Skeletal muscle cell (primary cell): ENCODE measurements at regions not wholly inside any gene's neighbourhood (a gene's known extent, or its start where the extent isn't known, plus 50 kb on each side); places are given as distances from the start of the nearest gene placed in this dataset.

ENCODE experiments used
- DNase-seq: peaks from one replicate; pipeline ENCODE4 v3.0.0-alpha.2; 2010; ENCODE audit warnings: low read depth
- H3K4me3 ChIP-seq: 2 replicates; pipeline ENCODE4 v1.5.1; 2011; ENCODE audit warnings: low read depth, mild to moderate bottlenecking, control low read depth, low read length, moderate library complexity

DNA sequence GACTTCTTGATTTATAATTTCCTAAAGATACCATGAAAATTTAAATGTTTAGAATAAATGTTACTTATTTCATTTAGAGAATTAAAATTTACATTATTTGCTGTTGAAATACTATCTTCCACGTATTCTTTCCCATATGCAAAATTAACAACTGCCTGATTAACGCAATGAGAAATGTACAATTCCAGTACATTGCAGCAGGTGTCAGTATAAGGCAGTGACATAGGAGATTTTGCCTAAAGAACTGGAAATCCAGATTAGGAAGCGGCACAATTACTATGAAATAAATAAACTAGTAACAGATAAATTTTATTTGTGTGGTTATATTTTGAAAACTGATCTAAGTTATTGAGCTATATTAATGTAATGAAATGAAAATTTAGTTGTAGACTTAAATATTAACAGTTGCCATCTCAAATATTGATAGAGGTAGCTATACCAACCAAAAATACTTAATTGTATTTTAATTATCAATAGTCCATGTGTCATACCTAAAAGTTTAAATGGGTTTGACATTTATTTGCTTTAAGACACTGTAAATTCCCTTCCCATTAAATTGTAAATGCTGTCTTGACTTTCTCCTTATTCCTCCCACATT lies 300.2 kb downstream of the UTRN start:
- no peak overlapping the region for H3K4me3 ChIP-seq
- no peak for DNase-seq

DNA sequence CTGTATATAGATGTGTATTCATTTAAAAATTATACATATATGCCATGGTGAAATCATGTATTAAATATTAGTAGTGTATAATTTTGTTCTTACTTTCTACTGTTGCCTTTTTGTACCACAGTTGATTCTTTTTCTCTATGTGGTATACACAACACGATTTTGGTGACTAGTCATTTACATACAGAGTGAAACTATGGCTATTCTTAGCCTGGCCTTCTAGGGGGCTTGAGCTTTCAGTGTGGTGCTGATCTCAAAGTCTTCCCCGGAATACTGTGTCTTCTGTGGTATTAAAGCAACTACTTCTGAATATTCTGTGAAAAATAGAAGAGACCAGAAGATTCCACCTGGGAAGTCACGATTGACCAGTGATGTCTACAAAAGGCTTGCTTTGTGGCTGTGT lies 301.9 kb downstream of the UTRN start:
- no peak for DNase-seq
- no peak overlapping the region for H3K4me3 ChIP-seq

DNA sequence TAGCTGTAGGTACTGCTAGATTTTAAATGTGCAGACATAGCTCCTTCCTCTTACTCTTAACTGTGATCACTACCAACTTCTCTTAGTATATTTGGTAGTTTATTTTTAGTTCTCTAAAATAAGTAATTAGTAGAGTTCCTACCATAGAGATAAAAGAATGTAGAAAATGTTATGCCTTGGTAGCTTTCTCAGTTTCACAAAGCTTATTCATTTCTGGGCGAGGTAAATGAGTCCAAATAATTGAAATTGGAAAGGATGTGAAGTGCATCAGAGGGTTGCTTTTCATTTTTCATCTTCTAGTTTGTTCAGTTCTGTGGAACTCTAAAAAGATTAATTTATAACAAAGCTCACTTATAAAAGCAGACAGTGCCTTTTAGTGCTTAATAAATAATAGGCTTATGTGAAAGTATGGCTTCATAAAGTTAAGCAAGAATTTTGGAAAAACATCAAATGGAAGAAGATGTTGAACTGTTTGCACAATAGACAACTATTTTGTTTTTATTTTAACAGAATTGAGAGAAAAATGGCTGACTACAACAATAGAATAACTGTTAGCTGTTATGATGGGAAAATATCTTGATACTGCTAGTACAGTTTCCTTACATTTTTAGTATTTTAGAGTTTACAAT lies 303.7 kb downstream of the UTRN start:
- H3K4me3 ChIP-seq = no peak overlapping the region
- no peak for DNase-seq

DNA sequence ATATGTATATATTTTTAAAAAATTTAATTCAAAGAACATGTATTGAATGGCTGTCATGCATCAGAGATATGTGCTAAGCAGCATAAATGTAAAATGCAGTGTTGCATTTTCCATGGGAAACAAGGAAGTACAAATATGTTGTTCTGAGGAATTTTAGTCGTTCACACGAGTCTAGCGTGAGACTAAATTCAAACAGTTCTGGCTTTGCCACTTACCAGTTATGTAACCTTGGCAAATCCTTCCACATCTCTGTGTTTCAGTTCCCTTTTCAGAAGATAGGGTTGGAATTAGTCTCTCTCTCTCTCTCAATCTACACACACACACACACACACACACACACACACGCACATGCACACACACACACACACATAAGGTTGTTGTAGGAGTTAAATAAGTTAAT lies 305.4 kb downstream of the UTRN start:
- no peak for DNase-seq
- H3K4me3 ChIP-seq = no peak overlapping the region

DNA sequence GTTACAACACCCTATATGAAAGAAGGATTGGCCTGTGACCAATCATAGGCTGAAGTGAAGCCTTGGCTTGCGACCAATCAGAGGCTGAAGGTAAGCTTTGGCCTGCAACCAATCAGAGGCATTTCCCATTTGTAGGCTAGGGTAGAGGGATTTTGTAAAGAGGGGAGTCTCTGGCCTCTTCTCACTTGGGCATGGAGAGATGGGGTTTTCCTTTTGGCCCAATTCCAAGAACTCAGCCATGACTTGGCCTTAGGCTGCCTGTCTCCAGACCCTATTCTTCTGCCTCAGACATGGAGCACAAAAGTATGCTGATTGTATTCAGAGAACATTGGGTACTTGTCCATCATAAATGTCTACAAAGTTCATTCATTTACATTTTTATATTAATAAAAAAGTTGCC lies 308.3 kb downstream of the UTRN start:
- DNase-seq = no peak
- no peak overlapping the region for H3K4me3 ChIP-seq

DNA sequence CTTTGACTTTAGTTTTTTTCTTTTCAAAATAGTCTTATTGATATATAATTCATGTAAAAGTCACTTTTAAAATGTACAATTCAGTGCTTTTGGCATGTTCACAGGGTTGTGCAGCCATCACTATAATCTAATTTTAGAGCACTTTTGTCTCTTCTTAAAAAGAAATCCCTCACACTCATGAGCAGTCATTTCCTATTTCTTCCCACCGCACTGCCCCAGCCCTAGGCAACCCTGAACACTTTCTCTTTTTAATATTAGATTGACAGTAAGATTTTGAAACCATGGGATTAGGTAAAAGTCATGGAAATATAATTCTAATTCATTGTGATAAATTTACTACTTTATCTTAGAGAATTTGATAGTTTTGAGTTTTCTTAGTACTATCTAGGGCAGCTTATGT lies 309.4 kb downstream of the UTRN start:
- H3K4me3 ChIP-seq = no peak overlapping the region
- no peak for DNase-seq

DNA sequence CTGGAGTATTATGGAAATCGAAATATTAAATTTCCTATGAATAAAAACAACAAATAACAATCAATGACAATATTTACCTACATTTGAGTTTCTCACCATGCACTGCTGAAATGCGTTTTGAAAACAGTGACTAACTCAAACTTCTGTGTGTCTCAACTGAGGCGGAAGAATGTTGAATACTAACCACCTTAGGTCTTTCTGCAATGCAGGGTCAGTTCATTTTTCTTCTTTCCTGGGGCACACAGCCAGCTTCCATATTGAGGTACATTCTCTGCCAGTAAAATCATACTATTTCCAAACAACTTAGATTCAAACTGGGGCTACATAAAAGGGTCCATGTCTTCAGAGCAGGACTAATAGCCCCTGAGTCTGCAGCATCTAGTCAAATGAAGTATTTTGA lies 310.1 kb downstream of the UTRN start:
- no peak overlapping the region for H3K4me3 ChIP-seq
- DNase-seq = no peak

DNA sequence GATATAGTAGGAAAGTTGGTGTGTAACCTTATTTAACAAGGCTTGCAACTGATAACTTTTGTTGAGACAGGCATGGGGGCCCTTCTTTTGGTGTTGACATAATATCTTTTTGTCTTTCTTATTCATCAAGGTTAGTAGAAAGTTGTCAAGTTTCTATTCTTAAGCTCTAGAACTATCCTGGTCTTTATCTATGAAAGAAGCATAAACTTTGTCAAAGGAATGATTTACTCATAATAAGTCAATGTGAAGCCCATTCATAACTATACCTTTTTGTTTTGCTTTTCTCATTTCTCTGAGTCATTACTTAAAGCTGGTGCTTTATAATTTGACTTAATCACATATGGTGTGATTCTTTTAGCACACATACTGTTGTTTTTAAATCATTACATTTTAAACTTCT lies 312.4 kb downstream of the UTRN start:
- no peak for DNase-seq
- no peak overlapping the region for H3K4me3 ChIP-seq

DNA sequence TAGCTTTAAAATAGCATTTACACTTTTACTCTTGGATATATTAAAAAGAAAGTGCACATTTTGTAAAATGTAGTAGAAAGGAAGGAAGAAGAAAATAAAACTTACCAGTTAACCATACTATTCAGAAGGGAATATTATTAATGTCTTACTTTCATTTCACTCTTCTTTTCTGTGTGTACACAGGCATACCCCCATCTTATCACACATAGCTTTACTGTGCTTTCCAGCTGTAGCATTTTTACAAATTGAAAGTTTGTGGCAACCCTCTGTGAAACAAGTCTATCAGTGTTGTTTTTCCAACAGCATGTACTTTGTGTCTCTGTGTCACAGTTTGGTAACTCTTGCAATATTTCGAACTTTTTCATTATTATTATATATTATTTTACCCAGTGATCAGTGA lies 314.5 kb downstream of the UTRN start:
- no peak overlapping the region for H3K4me3 ChIP-seq
- DNase-seq = no peak

DNA sequence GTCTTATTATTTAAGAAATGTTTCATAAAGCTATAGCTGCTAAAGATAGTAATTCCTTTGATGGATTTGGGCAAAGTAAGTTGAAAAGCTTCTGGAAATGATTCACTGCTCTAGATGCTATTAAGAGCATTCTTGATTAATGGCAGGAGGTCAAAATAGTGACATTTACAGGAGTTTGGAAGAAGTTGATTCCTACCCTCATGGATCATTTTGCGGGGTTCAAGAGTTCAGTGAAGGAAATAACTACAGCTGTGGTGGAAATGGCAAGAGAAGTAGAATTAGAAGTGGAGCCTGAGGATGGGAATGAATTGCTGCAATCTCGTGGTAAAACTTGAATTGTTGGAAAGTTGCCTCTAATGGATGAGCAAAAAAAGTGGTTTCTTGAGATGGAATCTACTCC lies 316.1 kb downstream of the UTRN start:
- H3K4me3 ChIP-seq = no peak overlapping the region
- DNase-seq = no peak

DNA sequence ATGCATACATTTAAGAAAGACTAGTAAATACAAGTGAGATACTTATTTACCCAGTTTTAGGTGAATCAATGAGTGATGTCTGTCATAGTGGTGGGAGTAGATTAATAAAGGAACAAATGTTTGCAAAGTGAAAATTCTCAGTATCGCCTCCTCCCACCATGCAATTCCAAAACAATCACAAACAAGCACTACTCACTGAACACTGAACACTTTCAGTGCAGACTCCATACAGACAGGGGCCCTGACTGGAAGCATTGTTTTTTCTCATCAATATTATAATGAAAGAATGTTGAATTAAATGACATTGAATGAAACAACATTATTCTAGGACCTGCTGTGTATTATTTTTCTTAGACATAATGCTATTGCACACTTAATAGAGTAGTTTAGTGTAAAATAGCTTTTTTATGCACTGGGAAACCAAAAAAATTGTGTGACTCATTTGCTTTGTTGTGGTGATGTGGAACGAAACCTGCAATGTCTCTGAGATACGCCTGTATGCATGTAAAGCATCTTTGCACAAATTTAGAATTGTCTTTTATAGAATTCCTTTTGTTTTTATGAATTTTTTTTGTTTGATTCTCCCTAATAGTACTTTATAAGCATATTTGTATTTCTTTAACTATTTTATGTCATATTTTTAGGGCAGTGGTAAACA lies 317.5 kb downstream of the UTRN start:
- no peak for DNase-seq
- H3K4me3 ChIP-seq = no peak overlapping the region

DNA sequence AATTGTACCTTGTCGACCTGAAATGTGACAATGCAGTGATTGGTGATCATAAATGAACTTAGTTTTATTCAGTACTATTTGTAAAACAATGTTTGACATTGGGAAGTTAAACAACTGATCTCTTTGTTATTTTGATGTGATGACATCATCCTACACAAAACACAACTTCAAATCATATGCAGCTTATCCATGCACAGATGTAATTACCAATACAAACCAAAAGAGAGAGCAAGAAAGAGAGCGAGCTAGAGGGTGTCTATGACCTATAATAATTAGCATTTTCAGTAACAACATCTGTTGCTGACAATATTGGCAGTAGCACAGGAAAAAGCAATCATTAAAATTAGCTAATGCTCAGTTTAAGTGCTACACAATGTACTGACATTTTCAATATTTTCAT lies 320.9 kb downstream of the UTRN start:
- no peak overlapping the region for H3K4me3 ChIP-seq
- DNase-seq = no peak

DNA sequence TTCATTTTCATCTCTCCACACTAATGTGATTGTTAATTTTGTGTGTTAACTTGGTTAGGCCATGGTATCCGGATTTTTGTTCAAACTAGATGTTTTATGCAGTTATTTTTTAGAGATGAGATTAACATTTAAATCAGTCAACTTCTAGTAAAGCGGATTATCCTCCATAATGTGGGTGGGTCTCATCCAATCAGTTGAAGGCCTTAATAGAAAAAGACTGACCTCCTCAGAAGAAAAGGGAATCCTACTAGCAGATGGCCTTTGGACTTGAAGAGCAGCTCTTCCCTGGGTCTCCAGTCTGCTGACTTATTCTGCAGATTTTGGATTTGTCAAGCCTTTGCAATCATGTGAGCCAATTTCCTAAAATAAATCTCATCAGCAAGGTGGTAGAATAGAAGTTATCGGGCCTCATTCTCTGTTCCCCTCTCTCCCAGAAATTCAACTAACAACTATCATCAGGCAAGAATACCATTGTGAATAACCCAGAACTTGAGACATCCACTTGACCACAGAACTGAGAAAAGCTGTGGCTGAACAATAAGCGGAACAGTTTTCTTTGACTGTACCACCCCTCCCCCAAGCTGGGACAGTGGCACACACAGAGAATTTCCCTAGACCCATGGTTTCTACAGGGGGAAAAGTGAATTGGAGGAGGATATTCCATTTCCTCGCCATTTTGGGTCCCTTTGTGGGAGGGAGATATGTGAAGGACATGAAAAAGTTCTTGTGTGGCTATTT lies 323.0 kb downstream of the UTRN start:
- no peak overlapping the region for H3K4me3 ChIP-seq
- no peak for DNase-seq

DNA sequence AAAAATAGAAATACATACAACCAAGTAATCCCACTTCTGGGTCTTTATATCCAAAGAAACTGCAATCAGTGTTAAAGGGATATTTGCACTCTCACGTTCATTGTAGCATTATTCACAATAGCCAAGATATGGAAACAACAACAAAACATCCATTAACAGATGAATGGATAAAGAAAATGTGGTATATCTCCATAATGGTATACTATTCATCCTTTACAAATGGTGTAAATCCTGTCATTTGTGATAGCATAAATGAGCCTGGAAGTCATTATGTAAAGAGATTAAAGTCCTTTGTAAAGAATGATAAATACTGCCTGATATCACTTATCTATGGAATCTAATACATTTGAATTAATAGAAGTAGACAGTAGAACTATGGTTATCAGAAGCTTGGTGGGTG lies 327.7 kb downstream of the UTRN start:
- no peak overlapping the region for H3K4me3 ChIP-seq
- DNase-seq = no peak

DNA sequence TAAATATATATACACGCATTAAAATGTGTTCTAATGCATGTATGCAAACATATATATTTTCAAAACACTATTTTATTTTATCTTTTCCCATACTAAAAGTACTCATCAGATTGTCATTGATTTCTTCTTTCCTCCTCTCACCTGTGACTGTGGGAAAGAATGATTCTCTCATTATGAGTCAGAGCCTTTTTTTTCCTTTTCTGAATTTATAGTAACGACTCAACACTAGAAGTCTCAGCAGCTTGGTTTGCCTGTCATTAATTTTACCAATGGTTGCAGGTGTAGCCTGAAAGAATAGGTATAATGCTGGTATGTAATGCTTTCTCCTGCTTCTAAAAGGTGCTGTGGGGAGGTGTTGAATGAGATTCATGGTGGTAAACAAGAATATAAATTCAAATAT lies 328.7 kb downstream of the UTRN start:
- no peak for DNase-seq
- no peak overlapping the region for H3K4me3 ChIP-seq

DNA sequence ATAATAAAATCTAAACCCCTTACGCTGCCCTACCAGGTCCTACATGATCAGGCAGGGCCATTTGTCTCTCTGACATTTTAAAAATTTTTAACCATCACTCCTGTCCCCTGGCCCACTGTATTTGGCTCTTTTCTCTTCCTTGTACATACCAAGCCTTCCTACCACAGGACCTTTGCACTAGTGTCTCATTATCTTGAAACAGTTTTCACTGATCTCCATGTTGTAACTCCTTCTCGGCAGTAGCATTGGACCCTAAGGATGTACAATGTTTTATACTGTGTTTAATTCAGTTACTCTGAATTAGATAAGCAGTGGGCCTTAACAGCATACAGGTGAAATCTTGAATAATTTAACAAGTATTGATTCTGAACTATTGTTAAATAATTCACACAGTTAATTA lies 330.7 kb downstream of the UTRN start:
- DNase-seq = no peak
- no peak overlapping the region for H3K4me3 ChIP-seq

DNA sequence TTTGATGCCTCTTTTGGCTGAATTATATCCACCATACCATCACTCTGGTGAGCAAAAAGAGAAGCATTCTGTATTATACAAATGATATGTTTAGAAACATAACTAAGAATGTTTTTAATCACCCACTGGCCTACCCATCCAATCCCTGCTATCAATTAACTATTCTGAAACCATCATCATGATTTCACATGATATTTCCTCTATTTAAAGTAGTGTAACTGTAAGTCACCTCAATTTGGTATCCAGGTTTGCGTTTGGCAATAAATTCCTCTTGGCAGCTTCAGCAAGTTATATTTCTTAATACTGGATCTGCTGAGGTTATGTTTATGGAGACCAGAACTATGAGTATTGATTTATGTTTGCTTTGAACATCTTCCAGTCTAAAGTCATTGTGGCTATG lies 332.1 kb downstream of the UTRN start:
- DNase-seq = no peak

DNA sequence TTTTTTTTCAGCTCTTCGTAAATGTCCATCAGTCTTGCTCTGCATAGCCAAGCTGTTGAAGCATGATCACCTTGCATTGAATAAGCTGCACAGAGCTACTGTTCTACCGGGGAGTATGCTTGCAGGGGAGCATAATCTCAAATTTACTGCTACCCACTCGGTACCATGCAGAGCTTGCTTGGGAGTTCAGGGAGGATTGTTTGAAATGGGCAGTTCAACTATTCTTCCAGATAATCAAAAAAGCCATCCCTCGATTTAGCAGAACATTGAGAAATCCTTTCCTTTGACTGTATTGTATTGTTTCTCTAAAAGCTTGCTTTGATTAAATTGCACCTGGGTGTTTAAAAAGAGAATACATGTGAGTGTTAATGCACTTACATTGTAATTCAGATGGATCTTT lies 332.6 kb downstream of the UTRN start:
- DNase-seq = no peak
- H3K4me3 ChIP-seq = no peak overlapping the region

More for the DNA sequence above, 332.1 kb downstream of the UTRN start:
- no peak overlapping the region for H3K4me3 ChIP-seq

DNA sequence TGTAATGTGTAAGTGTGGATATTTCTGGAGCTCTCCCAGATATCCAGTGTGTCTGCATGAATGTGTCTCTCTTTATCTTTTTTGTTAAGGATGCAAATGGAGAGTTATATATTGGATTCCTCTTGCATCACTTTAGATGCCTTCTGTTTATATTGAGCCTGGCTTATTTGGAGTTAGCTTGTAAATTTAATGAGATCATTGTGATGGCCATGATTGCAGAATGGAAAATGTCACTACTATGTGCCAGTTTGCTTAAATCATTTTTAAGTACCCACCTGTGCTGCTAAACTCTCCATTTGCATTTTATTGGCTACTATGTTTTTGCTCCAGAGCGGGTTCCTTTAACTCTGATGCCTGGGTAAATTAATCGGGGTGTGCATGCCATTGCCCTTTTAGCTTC lies 334.8 kb downstream of the UTRN start:
- DNase-seq = no peak

DNA sequence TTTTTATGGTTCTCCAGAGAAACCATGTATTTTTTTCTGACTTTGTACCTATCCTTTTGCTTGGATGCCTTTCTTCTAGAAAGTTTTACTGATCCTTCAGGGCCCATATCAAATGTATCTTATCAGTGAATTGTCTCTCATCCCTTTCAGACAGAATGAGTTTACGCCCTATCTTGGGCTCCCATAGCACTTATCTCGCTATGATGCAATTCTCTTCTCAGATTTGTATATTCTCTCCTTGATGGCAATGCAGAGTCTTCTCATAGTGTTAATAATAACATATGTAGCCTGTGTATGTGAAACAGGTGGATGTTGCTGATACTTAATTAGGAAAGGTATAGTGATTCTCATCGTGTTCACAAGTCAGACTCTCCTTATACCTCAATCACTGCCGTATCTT lies 336.2 kb downstream of the UTRN start:
- DNase-seq = no peak
- no peak overlapping the region for H3K4me3 ChIP-seq

More for the DNA sequence above, 334.8 kb downstream of the UTRN start:
- H3K4me3 ChIP-seq = no peak overlapping the region

DNA sequence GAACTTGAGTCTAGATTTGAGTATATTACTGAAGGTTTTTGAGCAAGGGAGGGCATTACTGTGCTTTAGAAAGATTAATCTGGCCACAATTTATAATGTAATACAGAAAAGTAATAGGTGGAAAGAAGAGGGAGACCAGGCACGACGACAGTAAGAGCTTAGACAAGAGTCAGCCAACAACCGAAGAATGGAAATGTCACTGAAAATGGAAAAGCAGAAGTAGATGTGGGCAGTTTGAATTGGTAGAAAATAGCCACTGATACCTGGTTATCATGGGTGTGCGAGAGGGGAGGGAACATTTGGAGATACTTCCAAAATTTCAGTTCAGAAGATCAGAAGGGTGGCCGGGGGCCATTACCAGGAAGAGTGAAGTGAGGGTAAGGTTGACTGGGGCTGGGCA lies 339.1 kb downstream of the UTRN start:
- no peak for DNase-seq
- no peak overlapping the region for H3K4me3 ChIP-seq
